BE2C (cell line): ENCODE measurements at regions not wholly inside any gene's neighbourhood (a gene's known extent, or its start where the extent isn't known, plus 50 kb on each side); places are given as distances from the start of the nearest gene placed in this dataset.
"Not testable (repeated sequence)": the region's sequence is repeated elsewhere in the genome, so short reads cannot be mapped to it uniquely, and the experiment has no call there.

Source experiments
- DNase-seq: peaks from one replicate; pipeline ENCODE4 v3.0.0-alpha.2; 2020
- H3K27me3 ChIP-seq: fragments of 250-450 bp; sonication (Bioruptor Pico); 2 replicates; pipeline ENCODE4 v1.5.1; 2020; ENCODE audit warnings: mild to moderate bottlenecking
- H3K36me3 ChIP-seq: fragments of 250-450 bp; sonication (Bioruptor Pico); 2 replicates; pipeline ENCODE4 v1.5.1; 2020; ENCODE audit warnings: mild to moderate bottlenecking
- H3K4me1 ChIP-seq: fragments of 250-450 bp; sonication (Bioruptor Pico); 2 replicates; pipeline ENCODE4 v1.5.1; 2020
- H3K4me3 ChIP-seq: 2 replicates; pipeline ENCODE4 v1.5.1; 2011; ENCODE audit warnings: low read depth, low read length
- H3K9me3 ChIP-seq: fragments of 250-450 bp; sonication (Bioruptor Pico); 2 replicates; pipeline ENCODE4 v1.5.1; 2020
- TF ChIP-seq, protein P1 (sequence below): IDR thresholded peaks from 2 replicates; pipeline ENCODE4 v1.5.1; 2012; ENCODE audit warnings: mild to moderate bottlenecking, low read depth, low read length

DNA sequence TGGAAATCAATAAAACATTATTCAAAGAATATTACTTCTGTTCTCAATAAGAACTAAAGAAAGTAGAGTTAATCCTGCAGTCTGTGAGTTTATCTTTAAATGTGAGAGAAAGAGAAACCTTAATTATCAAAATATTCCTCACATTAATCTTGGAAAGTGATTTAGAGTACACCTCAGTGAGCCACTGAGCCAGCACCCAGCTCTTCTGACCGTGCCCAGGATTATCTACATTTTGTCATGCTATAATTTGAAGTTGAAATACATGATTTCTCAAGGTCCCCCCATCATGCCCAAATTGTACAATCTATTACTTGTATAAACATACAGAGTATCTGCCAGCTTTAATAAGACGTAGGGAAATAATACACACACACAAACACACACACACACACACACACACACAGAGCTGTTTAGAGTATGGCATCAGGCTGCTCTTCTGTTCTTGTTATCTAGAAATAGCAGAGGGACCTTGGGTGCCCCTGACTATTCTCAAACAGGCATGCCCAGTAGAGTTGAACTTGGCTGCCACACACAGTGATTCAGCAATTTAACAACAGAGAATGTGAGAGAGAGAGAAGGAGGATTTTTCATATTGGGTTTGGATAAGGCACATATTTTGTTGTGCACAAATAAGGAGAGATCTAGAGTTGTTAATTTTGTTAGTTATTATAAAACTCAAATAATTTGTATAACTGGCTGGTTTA is 74.4 kb downstream of the P2RY1 start:
- Histone ChIP-seq H3K36me3 (no peaks in the 10 kb centered on the region), H3K4me1 (no peaks in the 10 kb centered on the region), H3K9me3 (no peaks in the 10 kb centered on the region), H3K4me3 (no peak overlapping the region), H3K27me3 (no peaks in the 10 kb centered on the region)
- DNase-seq = no peak
- TF ChIP-seq, protein P1, sequence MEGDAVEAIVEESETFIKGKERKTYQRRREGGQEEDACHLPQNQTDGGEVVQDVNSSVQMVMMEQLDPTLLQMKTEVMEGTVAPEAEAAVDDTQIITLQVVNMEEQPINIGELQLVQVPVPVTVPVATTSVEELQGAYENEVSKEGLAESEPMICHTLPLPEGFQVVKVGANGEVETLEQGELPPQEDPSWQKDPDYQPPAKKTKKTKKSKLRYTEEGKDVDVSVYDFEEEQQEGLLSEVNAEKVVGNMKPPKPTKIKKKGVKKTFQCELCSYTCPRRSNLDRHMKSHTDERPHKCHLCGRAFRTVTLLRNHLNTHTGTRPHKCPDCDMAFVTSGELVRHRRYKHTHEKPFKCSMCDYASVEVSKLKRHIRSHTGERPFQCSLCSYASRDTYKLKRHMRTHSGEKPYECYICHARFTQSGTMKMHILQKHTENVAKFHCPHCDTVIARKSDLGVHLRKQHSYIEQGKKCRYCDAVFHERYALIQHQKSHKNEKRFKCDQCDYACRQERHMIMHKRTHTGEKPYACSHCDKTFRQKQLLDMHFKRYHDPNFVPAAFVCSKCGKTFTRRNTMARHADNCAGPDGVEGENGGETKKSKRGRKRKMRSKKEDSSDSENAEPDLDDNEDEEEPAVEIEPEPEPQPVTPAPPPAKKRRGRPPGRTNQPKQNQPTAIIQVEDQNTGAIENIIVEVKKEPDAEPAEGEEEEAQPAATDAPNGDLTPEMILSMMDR = no peak

DNA sequence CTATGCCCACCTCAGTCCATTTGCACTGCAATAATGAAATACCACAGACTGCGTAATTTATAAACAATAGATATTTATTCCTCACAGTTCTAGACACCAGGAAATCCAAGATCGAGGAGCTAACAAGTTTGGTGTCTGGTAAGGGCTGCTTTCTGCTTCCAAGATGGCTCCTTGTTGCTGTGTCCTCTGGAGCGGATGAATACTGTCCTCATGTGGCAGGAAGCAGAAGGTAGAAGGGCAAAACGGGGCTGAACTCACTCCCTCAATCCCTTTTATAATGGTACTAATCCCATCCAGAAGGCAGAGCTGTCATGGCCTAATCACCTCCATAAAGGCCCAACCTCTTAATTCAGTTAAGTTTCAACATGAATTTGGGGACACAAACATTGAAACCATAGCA is 75.3 kb downstream of the P2RY1 start:
- DNase-seq = no peak
- no peaks in the 10 kb centered on the region for H3K36me3 ChIP-seq
- no peaks in the 10 kb centered on the region for H3K4me1 ChIP-seq
- H3K27me3 ChIP-seq = no peaks in the 10 kb centered on the region
- H3K4me3 ChIP-seq = no peak overlapping the region
- H3K9me3 ChIP-seq = no peaks in the 10 kb centered on the region
- TF ChIP-seq, protein P1 = no peak

DNA sequence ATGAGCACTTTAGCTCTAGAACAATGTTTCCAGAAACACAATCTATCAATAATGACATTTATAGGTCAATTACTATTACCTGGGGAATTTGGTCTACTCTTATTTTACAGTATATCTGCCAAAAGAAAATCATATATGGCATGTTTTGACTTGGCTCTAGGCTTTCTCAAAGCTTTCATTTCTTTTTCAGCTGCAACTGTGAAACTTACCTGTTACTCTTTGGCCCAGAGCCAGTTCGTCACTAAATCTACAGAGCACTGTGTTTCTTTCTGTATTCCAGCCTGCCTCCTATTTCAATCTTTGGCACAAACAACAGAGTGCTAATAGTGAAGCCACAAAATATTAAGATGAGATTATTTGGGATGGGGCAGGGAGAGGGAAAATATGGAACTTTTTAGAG is 76.0 kb downstream of the P2RY1 start:
- Histone ChIP-seq H3K36me3 (no peaks in the 10 kb centered on the region), H3K9me3 (no peaks in the 10 kb centered on the region), H3K4me3 (no peak overlapping the region), H3K27me3 (no peaks in the 10 kb centered on the region), H3K4me1 (no peaks in the 10 kb centered on the region)
- TF ChIP-seq, protein P1 = no peak
- no peak for DNase-seq

DNA sequence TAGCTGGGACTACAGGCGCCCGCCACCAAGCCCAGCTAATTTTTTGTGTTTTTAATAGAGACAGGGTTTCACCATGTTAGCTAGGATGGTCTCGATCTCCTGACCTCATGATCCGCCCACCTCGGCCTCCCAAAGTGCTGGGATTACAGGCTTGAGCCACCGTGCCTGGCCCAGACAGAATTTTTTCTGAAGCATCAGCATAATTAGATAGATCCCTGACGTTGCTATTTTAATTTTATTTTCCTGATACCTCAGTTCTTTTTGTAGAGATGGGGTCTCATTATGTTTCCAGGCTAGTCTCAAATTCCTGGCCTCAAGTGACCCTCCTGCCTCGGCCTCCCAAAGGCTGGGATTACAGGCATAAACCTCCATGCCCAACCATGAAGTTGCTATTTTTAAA is 79.8 kb downstream of the P2RY1 start:
- H3K27me3 ChIP-seq, H3K9me3 ChIP-seq, H3K4me1 ChIP-seq, DNase-seq, H3K36me3 ChIP-seq, H3K4me3 ChIP-seq: not testable (repeated sequence)

DNA sequence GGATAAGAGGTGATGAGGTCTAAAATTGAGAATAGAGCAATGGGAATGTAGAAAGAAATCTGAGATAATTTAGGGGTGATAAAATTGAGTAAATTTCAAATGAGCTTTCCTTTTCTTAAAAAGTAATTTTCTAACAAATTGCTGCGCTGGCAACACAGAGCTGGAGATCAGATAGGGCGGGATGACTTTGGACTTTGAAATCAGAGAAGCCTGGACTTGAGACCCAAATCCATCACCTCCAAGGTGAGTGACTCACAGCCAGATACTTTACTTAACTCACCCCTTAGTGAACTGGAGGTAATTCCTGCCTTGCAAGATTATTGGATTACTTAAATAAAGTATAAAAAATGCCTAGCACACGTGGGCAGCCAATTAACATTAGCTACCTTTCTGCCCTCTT is 80.8 kb downstream of the P2RY1 start:
- Histone ChIP-seq H3K9me3 (no peaks in the 10 kb centered on the region), H3K4me3 (no peak overlapping the region), H3K36me3 (no peaks in the 10 kb centered on the region), H3K4me1 (no peaks in the 10 kb centered on the region), H3K27me3 (no peaks in the 10 kb centered on the region)
- TF ChIP-seq, protein P1 = no peak
- DNase-seq = no peak

DNA sequence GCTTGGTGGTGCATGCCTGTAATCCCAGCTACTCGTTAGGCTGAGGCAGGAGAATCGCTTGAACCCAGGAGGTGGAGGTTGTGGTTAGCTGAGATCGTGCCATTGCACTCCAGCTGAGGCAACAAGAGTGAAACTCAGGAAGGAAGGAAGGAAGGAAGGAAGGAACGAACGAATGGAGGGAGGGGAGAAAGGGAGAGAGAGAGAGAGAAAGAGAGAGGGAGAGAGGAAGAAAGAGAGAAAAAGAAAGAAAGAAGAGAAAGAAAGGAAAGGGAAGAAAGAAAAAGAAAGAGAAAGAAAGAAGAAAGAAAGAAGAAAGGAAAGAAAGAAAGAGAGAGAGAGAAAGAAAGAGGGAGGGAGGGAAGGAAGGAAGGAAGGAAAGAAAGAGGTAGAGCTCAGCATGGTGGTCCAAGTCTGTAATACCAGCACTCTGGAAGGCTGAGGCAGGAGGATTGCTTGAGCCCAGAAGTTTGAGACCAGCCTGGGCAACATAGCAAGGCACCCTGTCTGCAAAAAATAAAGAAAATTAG is 81.9 kb downstream of the P2RY1 start:
- Histone ChIP-seq H3K4me1 (no peaks in the 10 kb centered on the region), H3K9me3 (no peaks in the 10 kb centered on the region), H3K27me3 (no peaks in the 10 kb centered on the region), H3K36me3 (no peaks in the 10 kb centered on the region), H3K4me3 (no peak overlapping the region)
- DNase-seq = no peak
- TF ChIP-seq, protein P1 = no peak
